GM18508 (cell line): ENCODE measurements at regions not wholly inside any gene's neighbourhood (a gene's known extent, or its start where the extent isn't known, plus 50 kb on each side); places are given as distances from the start of the nearest gene placed in this dataset.
"Not testable (repeated sequence)": the region's sequence is repeated elsewhere in the genome, so short reads cannot be mapped to it uniquely, and the experiment has no call there.

Source experiments
- ATAC-seq: cut with Tn5 transposase; IDR thresholded peaks from one replicate; pipeline ENCODE4 v1.9.1; 2021; ENCODE audit warnings: moderate number of reproducible peaks; ENCODE audit not compliant: insufficient read depth, unreplicated experiment

GRCh38 chrX:115960440-115961084 lies 210.0 kb upstream of the AGTR2 start:
- no peak for ATAC-seq

GRCh38 chrX:115966920-115967319 lies 203.6 kb upstream of the AGTR2 start:
- no peak for ATAC-seq

- peak; percentile 60 for ATAC-seq
These were observed 201.9 kb upstream of the AGTR2 start for GRCh38 chrX:115968436-115969252.

GRCh38 chrX:115970718-115971117 lies 199.8 kb upstream of the AGTR2 start:
- ATAC-seq, result no peak

GRCh38 chrX:115972717-115973116 lies 197.8 kb upstream of the AGTR2 start:
- ATAC-seq, result no peak

GRCh38 chrX:115978068-115978467 lies 192.5 kb upstream of the AGTR2 start:
- no peak for ATAC-seq

GRCh38 chrX:115983148-115983547 lies 187.4 kb upstream of the AGTR2 start:
- not testable (repeated sequence) for ATAC-seq

- ATAC-seq, result not testable (repeated sequence)
These were observed 183.1 kb upstream of the AGTR2 start for GRCh38 chrX:115987464-115987863.

GRCh38 chrX:115988825-115989224 lies 181.7 kb upstream of the AGTR2 start:
- ATAC-seq, result no peak

- ATAC-seq, result no peak
These were observed 180.9 kb upstream of the AGTR2 start for GRCh38 chrX:115989686-115990085.

GRCh38 chrX:116009346-116009745 lies 161.2 kb upstream of the AGTR2 start:
- no peak for ATAC-seq

GRCh38 chrX:116009861-116010710 lies 160.5 kb upstream of the AGTR2 start:
- peak; percentile 91 for ATAC-seq

GRCh38 chrX:116010939-116011338 lies 159.6 kb upstream of the AGTR2 start:
- no peak for ATAC-seq

- ATAC-seq, result no peak
These were observed 139.2 kb upstream of the AGTR2 start for GRCh38 chrX:116031331-116031730.
